Coronary artery (tissue), 2 donors: ENCODE measurements at regions not wholly inside any gene's neighbourhood (a gene's known extent, or its start where the extent isn't known, plus 50 kb on each side); places are given as distances from the start of the nearest gene placed in this dataset.

Source experiments
- DNase-seq: peaks from one replicate; pipeline ENCODE4 v3.0.0-alpha.2; 2017; ENCODE audit warnings: low spot score
- H3K27ac ChIP-seq, 2 donors: fragments of 200-600 bp; sonication (generic); one replicate each; pipeline ENCODE4 v1.5.1; 2016 to 2019
- H3K4me3 ChIP-seq: fragments of 200-600 bp; sonication (generic); 2 replicates; pipeline ENCODE4 v1.5.1; 2016; ENCODE audit warnings: mild to moderate bottlenecking, moderate library complexity
- CTCF ChIP-seq: fragments of 200-600 bp; sonication (generic); IDR thresholded peaks from one replicate; pipeline ENCODE4 v1.5.1; 2019; ENCODE audit warnings: antibody characterized with exemption

- TF ChIP-seq CTCF, result no peak
- Histone ChIP-seq H3K27ac (no peak overlapping the region), H3K4me3 (no peak overlapping the region)
- no peak for DNase-seq
Observed at GRCh38 chrX:9253211-9253610, 211.6 kb upstream of the TBL1X start.

GRCh38 chrX:9257718-9258420 is 207.0 kb upstream of the TBL1X start:
- no peak for DNase-seq
- H3K27ac ChIP-seq, result no peak overlapping the region
- no peak for TF ChIP-seq CTCF
- no peak overlapping the region for H3K4me3 ChIP-seq

- no peak overlapping the region for H3K4me3 ChIP-seq
- DNase-seq, result no peak
- TF ChIP-seq CTCF, result no peak
- H3K27ac ChIP-seq, result no peak overlapping the region
Observed at GRCh38 chrX:9258421-9259104, 206.3 kb upstream of the TBL1X start.

GRCh38 chrX:9260603-9261002 is 204.3 kb upstream of the TBL1X start:
- no peak for TF ChIP-seq CTCF
- no peak for DNase-seq
- Histone ChIP-seq H3K4me3 (no peak overlapping the region), H3K27ac (no peak overlapping the region)

- no peak for TF ChIP-seq CTCF
- no peak overlapping the region for H3K4me3 ChIP-seq
- H3K27ac ChIP-seq, result no peak overlapping the region
- no peak for DNase-seq
Observed at GRCh38 chrX:9267415-9267814, 197.4 kb upstream of the TBL1X start.

- no peak for TF ChIP-seq CTCF
- H3K27ac ChIP-seq, result no peak overlapping the region
- DNase-seq, result no peak
- H3K4me3 ChIP-seq, result no peak overlapping the region
Observed at GRCh38 chrX:9269134-9269533, 195.7 kb upstream of the TBL1X start.
